Upper lobe of right lung (tissue), 1 donor: ENCODE measurements at regions not wholly inside any gene's neighbourhood (a gene's known extent, or its start where the extent isn't known, plus 50 kb on each side); places are given as distances from the start of the nearest gene placed in this dataset.

Source experiments
- ATAC-seq: fragments of 200-7000 bp; cut with Tn5 transposase; one replicate; pipeline ENCODE4 v1.9.1; 2020; ENCODE audit warnings: mild to moderate bottlenecking, moderate library complexity
- DNase-seq: peaks from one replicate; pipeline ENCODE4 v3.0.0-alpha.2; 2020
- H3K27ac ChIP-seq: fragments of 200-600 bp; one replicate; pipeline ENCODE4 v1.8.0; 2022
- H3K27me3 ChIP-seq: fragments of 200-600 bp; one replicate; pipeline ENCODE4 v1.8.0; 2022; ENCODE audit warnings: mild to moderate bottlenecking
- H3K36me3 ChIP-seq: fragments of 200-600 bp; one replicate; pipeline ENCODE4 v1.8.0; 2022
- H3K4me1 ChIP-seq: fragments of 200-600 bp; one replicate; pipeline ENCODE4 v1.8.0; 2022
- H3K4me3 ChIP-seq: fragments of 200-600 bp; one replicate; pipeline ENCODE4 v1.8.0; 2022; ENCODE audit warnings: mild to moderate bottlenecking
- H3K9me3 ChIP-seq: fragments of 200-600 bp; one replicate; pipeline ENCODE4 v1.8.0; 2022
- intact Hi-C: fragments of 100-400 bp; cut with DNase I; formaldehyde crosslinking; loops from one replicate; pipeline ENCODE4 v1.11.0; 2022
- TF ChIP-seq, protein P1 (sequence below): fragments of 200-600 bp; IDR thresholded peaks from one replicate; pipeline ENCODE4 v1.8.0; 2022; ENCODE audit warnings: antibody characterized with exemption
- donor health status: DM: no; HTN: yes; CAD: no; lungs with severe emphysema.

DNA sequence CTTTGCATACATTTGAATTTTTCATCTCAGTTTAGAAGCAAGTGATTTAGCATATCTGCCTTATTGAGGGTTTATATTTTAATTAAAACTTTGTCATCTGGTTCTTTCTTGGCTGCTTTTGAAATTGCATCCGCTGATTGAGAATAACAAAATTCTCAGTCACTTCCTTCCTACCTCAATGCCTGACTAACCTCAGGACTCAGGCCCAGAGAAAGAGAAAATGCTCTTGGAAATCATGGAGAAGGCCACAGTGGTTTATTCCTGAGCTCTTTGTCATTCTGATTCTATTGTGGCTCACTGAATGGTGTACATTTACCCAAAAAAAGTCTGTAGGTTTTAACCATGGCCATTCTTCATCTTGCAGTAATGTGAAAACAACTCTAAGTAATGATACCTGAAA, 533.9 kb downstream of the TBL1XR1 start:
- no peaks in the 10 kb centered on the region for H3K4me1 ChIP-seq
- TF ChIP-seq, protein P1, sequence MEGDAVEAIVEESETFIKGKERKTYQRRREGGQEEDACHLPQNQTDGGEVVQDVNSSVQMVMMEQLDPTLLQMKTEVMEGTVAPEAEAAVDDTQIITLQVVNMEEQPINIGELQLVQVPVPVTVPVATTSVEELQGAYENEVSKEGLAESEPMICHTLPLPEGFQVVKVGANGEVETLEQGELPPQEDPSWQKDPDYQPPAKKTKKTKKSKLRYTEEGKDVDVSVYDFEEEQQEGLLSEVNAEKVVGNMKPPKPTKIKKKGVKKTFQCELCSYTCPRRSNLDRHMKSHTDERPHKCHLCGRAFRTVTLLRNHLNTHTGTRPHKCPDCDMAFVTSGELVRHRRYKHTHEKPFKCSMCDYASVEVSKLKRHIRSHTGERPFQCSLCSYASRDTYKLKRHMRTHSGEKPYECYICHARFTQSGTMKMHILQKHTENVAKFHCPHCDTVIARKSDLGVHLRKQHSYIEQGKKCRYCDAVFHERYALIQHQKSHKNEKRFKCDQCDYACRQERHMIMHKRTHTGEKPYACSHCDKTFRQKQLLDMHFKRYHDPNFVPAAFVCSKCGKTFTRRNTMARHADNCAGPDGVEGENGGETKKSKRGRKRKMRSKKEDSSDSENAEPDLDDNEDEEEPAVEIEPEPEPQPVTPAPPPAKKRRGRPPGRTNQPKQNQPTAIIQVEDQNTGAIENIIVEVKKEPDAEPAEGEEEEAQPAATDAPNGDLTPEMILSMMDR = no peak
- no peaks in the 10 kb centered on the region for H3K36me3 ChIP-seq
- no peak overlapping the region for H3K27ac ChIP-seq
- no peaks in the 10 kb centered on the region for H3K9me3 ChIP-seq
- ATAC-seq (no peak), DNase-seq (no peak)
- H3K27me3 ChIP-seq = no peaks in the 10 kb centered on the region
- H3K4me3 ChIP-seq = no peak overlapping the region
- intact Hi-C loops = no loop called here

DNA sequence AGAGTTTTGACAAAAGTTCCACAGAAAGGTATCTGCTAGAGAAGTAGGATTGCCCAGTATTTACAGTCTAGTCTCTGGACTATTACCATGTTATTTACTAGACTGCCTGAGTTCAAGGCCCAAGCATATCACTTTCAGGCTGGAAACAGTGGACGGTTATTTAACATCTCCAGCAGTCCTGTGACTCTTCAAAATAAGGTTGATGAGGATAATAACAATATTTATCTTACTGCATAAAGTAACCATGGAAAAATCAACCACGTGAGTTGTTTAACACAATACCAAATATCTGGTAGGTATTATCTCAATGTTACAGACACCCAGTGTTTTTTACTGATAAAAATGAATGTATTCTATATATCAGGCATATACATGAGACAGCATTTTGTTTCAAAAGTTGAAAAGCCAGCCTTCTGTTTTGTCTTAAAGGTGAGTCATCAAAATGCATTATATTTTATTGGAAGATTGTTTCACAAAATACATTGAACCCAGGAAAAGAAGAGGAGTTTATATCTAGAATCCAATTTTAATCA, 535.8 kb downstream of the TBL1XR1 start:
- no peaks in the 10 kb centered on the region for H3K4me1 ChIP-seq
- intact Hi-C loops = no loop called here
- H3K4me3 ChIP-seq = no peak overlapping the region
- H3K27ac ChIP-seq = no peak overlapping the region
- TF ChIP-seq, protein P1 = no peak
- no peaks in the 10 kb centered on the region for H3K27me3 ChIP-seq
- DNase-seq (no peak), ATAC-seq (no peak)
- H3K36me3 ChIP-seq = no peaks in the 10 kb centered on the region
- H3K9me3 ChIP-seq = no peaks in the 10 kb centered on the region

DNA sequence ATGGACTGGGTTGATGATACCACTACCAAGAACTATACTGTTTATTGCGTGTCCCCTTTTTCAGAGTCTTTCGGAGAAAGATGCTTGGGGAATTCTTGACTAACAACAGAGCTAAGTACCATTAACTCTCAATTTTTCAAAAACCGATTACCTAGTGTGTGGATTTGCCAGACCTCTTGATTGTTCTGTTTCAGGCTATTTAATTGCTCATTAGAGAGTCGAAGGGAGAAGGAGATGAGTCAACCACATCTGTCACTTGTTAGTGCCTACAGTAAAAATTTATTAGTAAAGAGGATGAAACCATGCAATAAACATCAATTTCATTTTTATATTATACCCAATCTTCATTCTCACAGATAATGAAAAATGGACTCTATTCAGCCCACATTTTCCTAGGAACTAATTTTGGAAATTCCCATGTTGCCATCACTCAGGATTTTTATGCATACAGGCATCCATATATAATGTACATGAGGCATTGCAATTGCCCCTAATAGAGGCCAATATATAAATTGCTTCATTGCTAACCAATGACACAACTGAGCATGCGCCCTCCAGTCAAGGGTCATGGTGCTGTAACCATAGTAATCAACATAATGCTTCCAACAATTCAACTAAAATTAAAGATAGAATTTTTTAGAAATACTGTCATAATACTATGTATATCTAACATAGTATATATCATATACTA, 541.7 kb downstream of the TBL1XR1 start:
- H3K27me3 ChIP-seq = no peaks in the 10 kb centered on the region
- ATAC-seq (no peak), DNase-seq (no peak)
- intact Hi-C loops = no loop called here
- no peaks in the 10 kb centered on the region for H3K9me3 ChIP-seq
- H3K36me3 ChIP-seq = no peaks in the 10 kb centered on the region
- H3K4me1 ChIP-seq = no peaks in the 10 kb centered on the region
- TF ChIP-seq, protein P1 = no peak
- no peak overlapping the region for H3K4me3 ChIP-seq
- H3K27ac ChIP-seq = no peak overlapping the region

GRCh38 chr3:176651622-176652021, 545.7 kb downstream of the TBL1XR1 start:
- H3K27ac ChIP-seq = no peak overlapping the region
- no peak overlapping the region for H3K4me3 ChIP-seq
- TF ChIP-seq, protein P1 = no peak
- DNase-seq = no peak
- no peak for ATAC-seq
- H3K4me1 ChIP-seq = no peaks in the 10 kb centered on the region
- no peaks in the 10 kb centered on the region for H3K27me3 ChIP-seq
- no peaks in the 10 kb centered on the region for H3K36me3 ChIP-seq
- intact Hi-C loops = no loop called here
- H3K9me3 ChIP-seq = no peaks in the 10 kb centered on the region

- H3K9me3 ChIP-seq = no peaks in the 10 kb centered on the region
- H3K4me3 ChIP-seq = no peak overlapping the region
- H3K27me3 ChIP-seq = no peaks in the 10 kb centered on the region
- TF ChIP-seq, protein P1 = no peak
- DNase-seq (no peak), ATAC-seq (no peak)
- intact Hi-C loops = no loop called here
- H3K27ac ChIP-seq = no peak overlapping the region
- no peaks in the 10 kb centered on the region for H3K36me3 ChIP-seq
- no peaks in the 10 kb centered on the region for H3K4me1 ChIP-seq
These were observed 546.8 kb downstream of the TBL1XR1 start for GRCh38 chr3:176650478-176650877.

- DNase-seq (no peak), ATAC-seq (no peak)
- no peaks in the 10 kb centered on the region for H3K36me3 ChIP-seq
- H3K4me1 ChIP-seq = no peaks in the 10 kb centered on the region
- no peaks in the 10 kb centered on the region for H3K27me3 ChIP-seq
- H3K4me3 ChIP-seq = no peak overlapping the region
- TF ChIP-seq, protein P1 = no peak
- intact Hi-C loops = no loop called here
- H3K27ac ChIP-seq = no peak overlapping the region
- H3K9me3 ChIP-seq = no peaks in the 10 kb centered on the region
These were observed 549.3 kb downstream of the TBL1XR1 start for GRCh38 chr3:176647987-176648386.
